Erythroblast (primary cell): ENCODE measurements at regions not wholly inside any gene's neighbourhood (a gene's known extent, or its start where the extent isn't known, plus 50 kb on each side); places are given as distances from the start of the nearest gene placed in this dataset.

ENCODE experiments used
- GATA1 ChIP-seq: IDR thresholded peaks from 2 replicates; pipeline ENCODE4 v1.6.1; 2011; ENCODE audit warnings: low read depth, mild to moderate bottlenecking, control low read depth, low read length, moderate library complexity
- POLR2A ChIP-seq: IDR thresholded peaks from 2 replicates; pipeline ENCODE4 v1.6.1; 2011; ENCODE audit warnings: mild to moderate bottlenecking, low read length

GRCh38 chr20:52791091-52791490 is 181.1 kb upstream of the TSHZ2 start:
- TF ChIP-seq POLR2A (no peak), GATA1 (no peak)
